Nucleus accumbens (tissue), 56 donors: ENCODE measurements at regions not wholly inside any gene's neighbourhood (a gene's known extent, or its start where the extent isn't known, plus 50 kb on each side); places are given as distances from the start of the nearest gene placed in this dataset.

ENCODE experiments used
- DNase-seq, 56 donors: peaks; one replicate each; lab custom pipeline; 2025; lab: John Stamatoyannopoulos, UW

DNA sequence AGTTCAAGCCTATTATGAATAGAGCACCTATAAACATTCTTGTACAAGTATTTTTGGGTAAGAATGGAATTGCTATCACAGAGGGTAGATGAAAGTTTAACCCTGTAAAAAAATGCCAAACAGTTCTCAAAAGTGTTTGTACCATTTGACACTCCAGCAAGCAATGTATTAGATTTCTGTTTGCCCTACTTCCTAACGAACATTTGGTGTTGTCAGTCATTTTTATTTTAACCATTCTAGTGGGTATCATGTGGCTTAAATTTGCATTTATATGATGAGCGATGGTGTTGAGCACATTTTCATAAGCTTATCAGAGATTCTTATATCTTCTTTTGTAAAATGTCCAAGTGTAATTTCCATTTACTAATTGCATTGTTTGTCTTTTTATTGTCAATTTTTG, 608.2 kb upstream of the ACVR2A start:
- no peak for DNase-seq

GRCh38 chr2:147232225-147232669, 612.6 kb upstream of the ACVR2A start:
- DNase-seq: no peak

GRCh38 chr2:147231607-147232006, 613.2 kb upstream of the ACVR2A start:
- DNase-seq: no peak

- DNase-seq: no peak
Observed at GRCh38 chr2:147231081-147231480, 613.7 kb upstream of the ACVR2A start.

GRCh38 chr2:147227313-147227712, 617.5 kb upstream of the ACVR2A start:
- no peak for DNase-seq

DNA sequence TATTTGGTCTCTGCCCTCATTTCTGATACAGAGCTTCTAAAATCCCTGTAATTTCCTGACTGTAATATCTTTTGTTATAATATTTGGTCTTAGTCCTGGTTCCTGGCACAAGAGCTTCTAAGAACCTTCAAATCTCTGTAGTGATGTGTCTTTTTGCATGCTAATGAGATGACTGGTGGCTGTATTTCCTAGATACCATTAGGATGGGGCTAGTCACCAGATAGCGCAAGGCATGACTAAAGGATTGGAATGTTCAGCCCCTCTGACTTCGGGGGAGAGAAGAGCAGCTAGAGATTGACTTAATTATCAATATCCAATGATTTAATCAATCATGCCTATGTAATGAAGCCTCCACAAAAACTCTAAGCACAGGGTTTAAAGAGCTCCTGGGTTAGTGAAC, 620.8 kb upstream of the ACVR2A start:
- no peak for DNase-seq

- DNase-seq: no peak
Observed at GRCh38 chr2:147223553-147224060, 621.2 kb upstream of the ACVR2A start.

DNA sequence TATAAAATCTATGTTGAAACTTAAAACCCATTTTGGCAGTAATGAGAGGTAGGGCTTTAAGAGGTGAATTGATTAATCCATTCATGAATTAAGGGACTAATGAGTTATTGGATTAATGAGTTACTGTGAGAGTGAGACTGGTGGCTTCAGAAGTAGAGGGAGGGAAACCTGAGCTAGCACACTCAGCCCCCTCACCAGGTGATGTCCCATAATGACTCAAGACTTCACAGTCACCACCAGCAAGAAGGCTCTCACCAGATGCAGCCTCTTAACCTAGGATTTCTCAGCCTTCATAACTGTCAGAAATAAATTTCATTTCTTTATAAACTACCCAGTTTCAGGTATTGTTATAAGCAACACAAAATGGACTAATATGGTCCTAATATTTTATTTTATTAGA, 621.7 kb upstream of the ACVR2A start:
- no peak for DNase-seq

DNA sequence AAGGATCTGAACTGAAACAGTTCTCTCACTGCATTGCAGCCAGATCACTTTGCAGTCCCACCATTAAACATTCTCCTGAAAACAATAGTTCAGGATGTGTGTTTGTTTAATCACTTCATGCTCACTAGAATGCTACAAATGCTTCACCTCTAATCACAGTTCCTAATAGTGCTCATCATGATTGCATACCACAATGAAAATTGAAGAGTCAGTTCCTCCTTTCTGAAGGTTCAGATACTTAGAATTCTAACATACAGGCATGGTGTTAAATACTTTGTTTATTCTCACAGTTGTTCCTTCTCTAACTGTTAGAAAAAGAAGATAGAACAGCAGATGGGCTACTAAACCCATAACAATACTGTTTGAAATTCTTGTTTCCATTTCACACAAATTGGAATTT, 622.3 kb upstream of the ACVR2A start:
- no peak for DNase-seq

GRCh38 chr2:147214914-147215313, 629.9 kb upstream of the ACVR2A start:
- DNase-seq: no peak

GRCh38 chr2:147211484-147211883, 633.3 kb upstream of the ACVR2A start:
- no peak for DNase-seq

DNA sequence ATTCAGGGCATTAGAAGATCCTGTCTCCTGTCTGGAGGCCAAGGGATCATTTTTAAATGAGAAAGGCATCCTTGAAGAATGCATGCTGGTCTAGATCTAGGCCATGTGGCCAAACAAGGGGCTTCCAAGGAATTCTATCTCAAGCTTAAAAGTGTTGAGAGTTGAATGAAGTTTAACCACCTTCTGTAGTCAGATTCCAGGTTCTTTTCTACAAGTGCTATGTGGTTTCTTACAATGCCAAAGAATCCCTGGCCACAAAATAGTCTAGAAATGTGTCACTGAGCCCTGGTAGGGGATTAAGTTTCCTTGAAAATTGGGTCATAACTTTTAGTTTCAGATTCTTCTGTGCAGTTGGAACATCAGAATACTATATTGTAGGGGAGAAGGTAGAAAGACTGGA, 640.7 kb upstream of the ACVR2A start:
- DNase-seq: no peak

DNA sequence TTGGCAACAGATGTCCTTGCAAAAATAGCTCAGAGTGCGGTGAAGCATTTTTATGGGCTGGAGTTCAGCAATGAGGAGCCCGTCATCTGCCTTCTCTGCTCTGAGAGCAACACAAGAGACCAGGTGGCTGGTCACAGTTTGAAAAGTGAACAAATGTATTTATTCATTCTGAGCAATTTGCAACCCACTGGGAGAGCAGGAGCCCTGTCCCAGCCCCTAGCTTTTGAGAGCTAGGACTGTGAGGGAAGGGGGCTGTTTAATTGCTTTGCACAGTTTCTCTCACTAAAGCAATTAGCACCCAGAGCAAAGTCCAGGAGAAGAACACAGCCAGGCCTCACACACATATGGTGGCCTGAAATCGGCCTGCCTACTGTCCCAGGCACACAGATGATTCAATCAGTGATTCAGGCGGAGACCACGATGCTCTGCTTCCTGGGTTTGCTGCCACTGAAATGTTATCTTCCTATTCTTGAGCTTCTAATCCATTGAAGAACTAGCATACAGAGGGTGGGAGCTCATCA, 646.1 kb upstream of the ACVR2A start:
- DNase-seq: peak in 5 of 56 donors; percentile 0 to 15 (median 5)

GRCh38 chr2:147197754-147198483, 646.9 kb upstream of the ACVR2A start:
- DNase-seq: no peak

DNA sequence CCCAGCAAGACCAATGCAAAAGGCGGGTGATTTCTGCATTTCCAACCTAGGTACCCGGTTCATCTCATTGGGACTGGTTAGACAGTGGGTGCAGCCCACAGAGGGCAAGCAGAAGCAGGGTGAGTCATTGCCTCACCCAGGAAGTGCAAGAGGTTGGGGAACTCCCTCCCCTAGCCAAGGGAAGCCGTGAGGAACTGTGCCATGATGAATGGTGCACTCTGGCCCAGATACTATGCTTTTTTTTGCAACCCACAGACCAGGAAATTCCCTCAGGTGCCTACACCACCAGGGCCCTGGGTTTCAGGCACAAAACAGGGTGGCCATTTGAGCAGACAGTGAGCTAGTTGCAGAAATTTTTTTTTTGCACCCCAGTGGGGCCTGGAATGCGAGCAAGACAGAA, 662.6 kb upstream of the ACVR2A start:
- DNase-seq: no peak

DNA sequence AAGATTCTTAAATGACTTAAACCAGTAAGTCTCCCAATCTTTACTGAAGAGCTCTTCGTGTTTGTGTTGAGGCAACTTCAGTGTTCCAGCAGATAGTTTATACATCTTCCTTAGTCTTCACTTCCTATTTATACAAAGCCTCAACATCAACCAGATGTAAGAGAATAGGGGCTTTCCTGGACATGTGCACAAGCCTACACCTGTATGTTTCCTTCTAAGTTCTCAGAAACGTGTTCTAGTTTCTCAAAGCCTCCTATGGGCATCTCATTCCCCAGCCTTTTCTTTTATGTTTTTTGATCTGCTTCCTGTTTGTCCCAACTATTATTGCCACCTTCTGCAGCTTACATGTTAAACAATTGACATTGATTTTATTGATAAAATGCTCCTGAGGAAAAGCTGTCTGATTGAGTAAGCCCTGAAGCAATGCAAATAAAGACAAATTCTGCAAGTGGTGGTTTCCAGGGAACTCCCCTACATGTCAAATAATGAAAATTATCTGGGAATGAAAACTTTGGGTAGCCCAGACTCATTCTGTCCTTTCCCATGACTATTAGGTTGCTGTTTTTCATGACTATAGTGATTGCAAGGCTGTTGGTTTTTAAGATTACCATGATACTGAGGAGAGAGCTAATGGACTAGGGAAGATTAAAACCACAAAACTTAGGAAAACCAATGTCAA, 663.3 kb upstream of the ACVR2A start:
- DNase-seq: no peak

- DNase-seq: no peak
Observed at GRCh38 chr2:147177071-147177857, 667.6 kb upstream of the ACVR2A start.

GRCh38 chr2:147174824-147175254, 670.0 kb upstream of the ACVR2A start:
- no peak for DNase-seq

DNA sequence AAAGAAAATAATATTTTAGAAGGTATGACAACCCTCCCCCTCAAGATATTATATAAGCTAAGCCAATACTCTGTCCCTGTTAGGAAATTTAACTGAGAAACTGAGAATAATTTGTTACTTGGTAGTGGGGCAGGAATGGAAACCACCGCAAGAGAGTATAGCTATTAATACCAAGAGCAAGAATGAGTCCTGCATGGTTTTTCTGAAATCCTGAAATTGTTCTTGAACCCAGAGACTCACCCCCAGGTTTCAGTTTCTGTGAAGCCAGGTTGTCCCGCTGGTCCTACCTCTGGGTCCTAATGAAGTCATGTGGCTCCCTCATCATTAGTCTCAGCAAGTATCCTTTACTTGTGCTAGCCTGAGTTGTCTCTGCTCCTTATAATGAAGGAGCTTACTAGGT, 671.0 kb upstream of the ACVR2A start:
- DNase-seq: no peak

DNA sequence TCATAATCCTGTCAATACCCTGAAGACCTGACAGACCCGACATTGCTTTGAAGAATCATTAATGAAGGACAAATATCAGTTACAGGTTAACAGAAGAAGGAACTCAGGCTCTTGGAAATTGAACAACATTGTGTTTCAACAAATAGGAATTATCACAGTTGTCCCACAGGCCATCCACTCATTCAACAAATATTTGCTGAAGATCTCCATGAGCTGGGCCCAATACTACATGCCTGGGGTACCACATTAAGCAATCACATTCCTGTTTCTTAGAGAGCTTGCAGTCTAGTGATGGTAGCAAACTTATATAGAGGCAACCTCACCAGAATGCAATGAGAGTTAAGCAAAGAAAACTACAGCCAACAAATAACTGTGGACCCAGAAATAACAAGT, 671.6 kb upstream of the ACVR2A start:
- DNase-seq: no peak
